ENCODE measurements at regions not wholly inside any gene's neighbourhood (a gene's known extent, or its start where the extent isn't known, plus 50 kb on each side); places are given as distances from the start of the nearest gene placed in this dataset.

DNA sequence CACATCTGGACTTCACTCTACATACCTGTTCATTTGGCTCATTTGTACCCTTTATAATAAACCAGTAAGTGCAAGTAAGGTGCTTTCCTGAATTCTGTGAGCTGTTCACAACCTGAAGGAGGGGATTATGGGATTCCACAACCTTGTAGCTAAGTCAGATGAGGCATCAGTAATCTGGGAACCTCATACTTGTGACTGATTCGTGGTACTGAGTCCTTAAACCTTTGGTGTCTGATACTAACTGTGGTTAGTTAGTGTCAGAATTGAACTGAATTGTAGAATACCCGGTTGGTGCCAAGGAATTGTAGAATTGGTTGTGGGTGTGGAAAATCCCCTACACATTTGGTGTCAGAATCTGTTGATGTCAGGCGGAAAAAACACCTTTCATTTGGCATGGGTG lies 83.4 kb downstream of the TMX1 start:
- Histone ChIP-seq H3K9ac (no peak overlapping the region), H3K4me2 (no peak overlapping the region), H3K4me1 (ENCODE audit: control insufficient read depth in 1 of 2, insufficient read depth in 2 of 2, low read depth in 1 of 2, low read length in 1 of 2) (peaks cover 10 to 11% of the 10 kb centered on the region in 2 experiments; a peak in 2 of 4 replicates), H3K4me3 (ENCODE audit: low read depth in 2 of 2, low read length in 1 of 2) (no peak overlapping the region), H3F3A (replicated peaks; ENCODE audit: insufficient read depth) (peaks cover 4% of the 10 kb centered on the region), H3K9me2 (no peaks in the 10 kb centered on the region), H2AFZ (ENCODE audit: low read depth) (no peak overlapping the region), H3K79me2 (ENCODE audit: insufficient read depth) (no peaks in the 10 kb centered on the region), H3K27ac (ENCODE audit: low read depth in 2 of 2, low read length in 1 of 2) (no peak overlapping the region), H3K9me3 (no peaks in the 10 kb centered on the region), H3K27me3 (ENCODE audit: insufficient read depth) (no peaks in the 10 kb centered on the region), H4K20me1 (ENCODE audit: insufficient read depth) (no peaks in the 10 kb centered on the region), H3K36me3 (replicated peaks in 1 of 2; ENCODE audit: control insufficient read depth in 1 of 2, insufficient read depth in 2 of 2, low read length in 1 of 2) (no peaks in the 10 kb centered on the region)
- TF ChIP-seq NRF1 (IDR thresholded peaks at IDR 0.05; ENCODE audit: low read depth, low read length) (no peak), MXI1 (IDR thresholded peaks at IDR 0.05; ENCODE audit: low read depth, low read length) (no peak), EZH2phosphoT487 (IDR thresholded peaks at IDR 0.05; ENCODE audit: borderline replicate concordance, low read depth) (no peak), TCF12 (IDR thresholded peaks at IDR 0.05) (no peak), MEF2A (IDR thresholded peaks at IDR 0.05; ENCODE audit: borderline replicate concordance, low read depth) (no peak), TAF1 (IDR thresholded peaks at IDR 0.05; ENCODE audit: borderline replicate concordance, low read depth, low read length) (no peak), EP300 (IDR thresholded peaks at IDR 0.05; ENCODE audit: borderline replicate concordance in 1 of 2, low read depth in 1 of 2, low read length in 1 of 2) (no peak), CHD2 (IDR thresholded peaks at IDR 0.05; ENCODE audit: low read length, partially characterized antibody) (no peak), FOXM1 (IDR thresholded peaks at IDR 0.05; ENCODE audit: low read depth) (no peak), POLR2AphosphoS5 (IDR thresholded peaks at IDR 0.05; ENCODE audit: low read depth, low read length) (no peak), RAD21 (IDR thresholded peaks at IDR 0.05; ENCODE audit: low read length) (no peak), JUND (IDR thresholded peaks at IDR 0.05) (no peak), SMC3 (IDR thresholded peaks at IDR 0.05; ENCODE audit: low read depth, low read length) (no peak)
- TF ChIP-seq, protein P1, sequence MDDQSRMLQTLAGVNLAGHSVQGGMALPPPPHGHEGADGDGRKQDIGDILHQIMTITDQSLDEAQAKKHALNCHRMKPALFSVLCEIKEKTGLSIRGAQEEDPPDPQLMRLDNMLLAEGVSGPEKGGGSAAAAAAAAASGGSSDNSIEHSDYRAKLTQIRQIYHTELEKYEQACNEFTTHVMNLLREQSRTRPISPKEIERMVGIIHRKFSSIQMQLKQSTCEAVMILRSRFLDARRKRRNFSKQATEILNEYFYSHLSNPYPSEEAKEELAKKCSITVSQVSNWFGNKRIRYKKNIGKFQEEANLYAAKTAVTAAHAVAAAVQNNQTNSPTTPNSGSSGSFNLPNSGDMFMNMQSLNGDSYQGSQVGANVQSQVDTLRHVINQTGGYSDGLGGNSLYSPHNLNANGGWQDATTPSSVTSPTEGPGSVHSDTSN (IDR thresholded peaks at IDR 0.05): no peak
- TF ChIP-seq, protein P2, sequence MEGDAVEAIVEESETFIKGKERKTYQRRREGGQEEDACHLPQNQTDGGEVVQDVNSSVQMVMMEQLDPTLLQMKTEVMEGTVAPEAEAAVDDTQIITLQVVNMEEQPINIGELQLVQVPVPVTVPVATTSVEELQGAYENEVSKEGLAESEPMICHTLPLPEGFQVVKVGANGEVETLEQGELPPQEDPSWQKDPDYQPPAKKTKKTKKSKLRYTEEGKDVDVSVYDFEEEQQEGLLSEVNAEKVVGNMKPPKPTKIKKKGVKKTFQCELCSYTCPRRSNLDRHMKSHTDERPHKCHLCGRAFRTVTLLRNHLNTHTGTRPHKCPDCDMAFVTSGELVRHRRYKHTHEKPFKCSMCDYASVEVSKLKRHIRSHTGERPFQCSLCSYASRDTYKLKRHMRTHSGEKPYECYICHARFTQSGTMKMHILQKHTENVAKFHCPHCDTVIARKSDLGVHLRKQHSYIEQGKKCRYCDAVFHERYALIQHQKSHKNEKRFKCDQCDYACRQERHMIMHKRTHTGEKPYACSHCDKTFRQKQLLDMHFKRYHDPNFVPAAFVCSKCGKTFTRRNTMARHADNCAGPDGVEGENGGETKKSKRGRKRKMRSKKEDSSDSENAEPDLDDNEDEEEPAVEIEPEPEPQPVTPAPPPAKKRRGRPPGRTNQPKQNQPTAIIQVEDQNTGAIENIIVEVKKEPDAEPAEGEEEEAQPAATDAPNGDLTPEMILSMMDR (IDR thresholded peaks at IDR 0.05): no peak
- TF ChIP-seq, protein P3, sequence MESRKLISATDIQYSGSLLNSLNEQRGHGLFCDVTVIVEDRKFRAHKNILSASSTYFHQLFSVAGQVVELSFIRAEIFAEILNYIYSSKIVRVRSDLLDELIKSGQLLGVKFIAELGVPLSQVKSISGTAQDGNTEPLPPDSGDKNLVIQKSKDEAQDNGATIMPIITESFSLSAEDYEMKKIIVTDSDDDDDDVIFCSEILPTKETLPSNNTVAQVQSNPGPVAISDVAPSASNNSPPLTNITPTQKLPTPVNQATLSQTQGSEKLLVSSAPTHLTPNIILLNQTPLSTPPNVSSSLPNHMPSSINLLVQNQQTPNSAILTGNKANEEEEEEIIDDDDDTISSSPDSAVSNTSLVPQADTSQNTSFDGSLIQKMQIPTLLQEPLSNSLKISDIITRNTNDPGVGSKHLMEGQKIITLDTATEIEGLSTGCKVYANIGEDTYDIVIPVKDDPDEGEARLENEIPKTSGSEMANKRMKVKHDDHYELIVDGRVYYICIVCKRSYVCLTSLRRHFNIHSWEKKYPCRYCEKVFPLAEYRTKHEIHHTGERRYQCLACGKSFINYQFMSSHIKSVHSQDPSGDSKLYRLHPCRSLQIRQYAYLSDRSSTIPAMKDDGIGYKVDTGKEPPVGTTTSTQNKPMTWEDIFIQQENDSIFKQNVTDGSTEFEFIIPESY (IDR thresholded peaks at IDR 0.05; ENCODE audit: borderline replicate concordance, low read depth): no peak
- ChIA-PET CTCF (no interaction called here), POLR2A (no interaction called here)
- no peak for DNase-seq
- WGBS (ENCODE audit: low lambda C conversion rate): 86% methylated on average over 3 of the region's 3 CpGs

All from SK-N-SH (cell line).